ENCODE measurements at regions not wholly inside any gene's neighbourhood (a gene's known extent, or its start where the extent isn't known, plus 50 kb on each side); places are given as distances from the start of the nearest gene placed in this dataset.
"Not testable (repeated sequence)": the region's sequence is repeated elsewhere in the genome, so short reads cannot be mapped to it uniquely, and the experiment has no call there.

DNA sequence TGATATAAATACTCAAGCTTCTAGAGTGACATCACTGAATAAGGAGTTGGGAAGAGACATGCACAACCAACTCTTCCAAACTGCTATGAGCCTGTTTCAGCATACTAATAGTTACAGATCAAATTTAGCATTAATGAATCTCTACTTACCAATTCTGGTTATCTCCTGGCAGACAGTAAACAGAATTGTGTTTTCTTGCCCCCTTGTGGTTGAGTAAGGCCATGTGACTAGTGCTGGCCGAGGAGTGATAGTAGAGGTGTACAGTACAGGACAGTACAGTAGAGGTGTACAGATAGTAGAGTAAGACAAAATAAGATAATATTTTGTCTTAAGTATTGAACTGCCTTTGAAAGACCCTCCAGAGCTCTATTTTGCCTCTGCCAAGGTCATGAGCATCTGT is 681.4 kb downstream of the GABRG1 start:
- H3K4me3 ChIP-seq (ENCODE audit: low read depth, low read length): no peak overlapping the region
- TF ChIP-seq, protein P1, sequence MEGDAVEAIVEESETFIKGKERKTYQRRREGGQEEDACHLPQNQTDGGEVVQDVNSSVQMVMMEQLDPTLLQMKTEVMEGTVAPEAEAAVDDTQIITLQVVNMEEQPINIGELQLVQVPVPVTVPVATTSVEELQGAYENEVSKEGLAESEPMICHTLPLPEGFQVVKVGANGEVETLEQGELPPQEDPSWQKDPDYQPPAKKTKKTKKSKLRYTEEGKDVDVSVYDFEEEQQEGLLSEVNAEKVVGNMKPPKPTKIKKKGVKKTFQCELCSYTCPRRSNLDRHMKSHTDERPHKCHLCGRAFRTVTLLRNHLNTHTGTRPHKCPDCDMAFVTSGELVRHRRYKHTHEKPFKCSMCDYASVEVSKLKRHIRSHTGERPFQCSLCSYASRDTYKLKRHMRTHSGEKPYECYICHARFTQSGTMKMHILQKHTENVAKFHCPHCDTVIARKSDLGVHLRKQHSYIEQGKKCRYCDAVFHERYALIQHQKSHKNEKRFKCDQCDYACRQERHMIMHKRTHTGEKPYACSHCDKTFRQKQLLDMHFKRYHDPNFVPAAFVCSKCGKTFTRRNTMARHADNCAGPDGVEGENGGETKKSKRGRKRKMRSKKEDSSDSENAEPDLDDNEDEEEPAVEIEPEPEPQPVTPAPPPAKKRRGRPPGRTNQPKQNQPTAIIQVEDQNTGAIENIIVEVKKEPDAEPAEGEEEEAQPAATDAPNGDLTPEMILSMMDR (IDR thresholded peaks at IDR 0.05; ENCODE audit: borderline replicate concordance, insufficient read depth, low read depth, low read length): peak; percentile 27; the same call in 1 of the 2 replicates

DNA sequence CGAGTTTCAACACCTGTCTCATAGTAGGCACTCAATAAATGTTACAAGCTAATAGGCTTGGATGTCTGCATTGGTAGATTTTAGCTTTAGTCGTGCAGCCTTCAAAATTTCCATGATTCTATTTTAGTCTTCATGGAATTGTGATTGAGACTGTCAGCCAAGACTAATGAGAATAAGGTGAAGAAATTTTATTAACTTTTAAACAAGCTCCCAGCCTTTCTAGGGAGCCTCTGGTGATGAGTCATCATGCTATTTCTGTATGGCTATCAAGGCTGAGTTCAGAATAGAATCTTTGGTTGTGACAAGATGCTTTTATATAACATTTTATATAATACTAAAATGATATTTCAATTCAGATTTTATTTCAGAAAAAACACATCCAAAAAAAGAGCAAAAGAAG is 685.8 kb downstream of the GABRG1 start:
- H3K4me3 ChIP-seq (ENCODE audit: low read depth, low read length): no peak overlapping the region
- TF ChIP-seq, protein P1 (IDR thresholded peaks at IDR 0.05; ENCODE audit: borderline replicate concordance, insufficient read depth, low read depth, low read length): no peak

DNA sequence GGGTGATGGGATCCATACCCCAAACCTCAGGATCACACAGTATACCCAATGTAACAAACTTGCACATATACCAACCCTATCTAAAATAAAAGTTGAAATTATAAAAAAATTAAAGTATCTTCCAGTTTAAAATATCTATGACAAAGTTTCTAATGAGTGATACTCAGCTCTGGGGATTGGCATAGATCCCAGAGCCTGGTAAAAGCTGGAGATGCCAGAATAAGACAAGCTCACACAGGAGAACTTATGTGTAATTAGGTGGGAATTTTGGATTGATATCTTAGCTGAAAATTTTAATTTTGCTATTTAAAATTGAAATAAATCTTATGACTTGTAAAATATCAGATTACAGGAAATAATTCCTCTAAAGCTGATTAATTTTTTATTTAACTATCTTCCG is 686.5 kb downstream of the GABRG1 start:
- TF ChIP-seq, protein P1 (IDR thresholded peaks at IDR 0.05; ENCODE audit: borderline replicate concordance, insufficient read depth, low read depth, low read length): no peak
- H3K4me3 ChIP-seq (ENCODE audit: low read depth, low read length): no peak overlapping the region

DNA sequence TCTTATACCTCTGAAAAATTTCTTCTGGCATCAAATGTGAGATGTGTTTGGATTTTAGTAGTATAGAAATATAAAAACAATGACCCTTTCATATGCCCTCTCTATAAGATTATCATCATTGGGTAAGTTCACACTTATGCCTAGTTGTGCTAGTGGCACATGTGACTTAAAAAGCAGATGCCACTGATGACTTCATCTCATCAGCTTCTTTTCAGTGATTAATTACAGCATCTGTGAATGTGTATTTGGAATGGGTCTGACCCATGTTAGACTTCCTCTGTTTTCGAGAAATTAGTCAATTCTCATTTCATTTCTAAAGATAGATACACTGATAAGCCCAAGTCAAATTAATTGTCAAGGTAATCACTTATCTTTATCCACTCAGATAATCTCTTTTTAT is 698.7 kb downstream of the GABRG1 start:
- TF ChIP-seq, protein P1 (IDR thresholded peaks at IDR 0.05; ENCODE audit: borderline replicate concordance, insufficient read depth, low read depth, low read length): no peak
- H3K4me3 ChIP-seq (ENCODE audit: low read depth, low read length): no peak overlapping the region

DNA sequence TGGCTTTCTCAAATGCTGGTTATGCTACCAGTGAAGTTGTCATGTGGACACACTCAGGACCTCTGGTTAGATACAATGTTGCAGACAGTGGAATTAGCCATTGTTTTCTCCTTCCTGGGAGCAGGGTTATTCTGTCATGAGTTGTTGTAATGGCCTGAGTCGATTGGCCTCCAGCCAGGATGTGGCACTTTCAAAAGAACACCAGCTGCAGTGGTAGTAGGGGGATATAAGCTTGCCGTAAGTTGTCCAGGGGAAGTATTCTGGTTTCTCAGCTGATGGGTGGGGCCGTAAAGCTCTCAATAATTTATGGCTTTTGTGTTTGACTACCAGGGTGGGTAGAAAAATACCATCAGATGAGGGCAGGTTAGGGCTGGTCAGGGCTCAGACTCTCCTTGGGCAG is 697.5 kb upstream of the GNPDA2 start:
- TF ChIP-seq, protein P1 (IDR thresholded peaks at IDR 0.05; ENCODE audit: borderline replicate concordance, insufficient read depth, low read depth, low read length): no peak
- H3K4me3 ChIP-seq (ENCODE audit: low read depth, low read length): no peak overlapping the region

DNA sequence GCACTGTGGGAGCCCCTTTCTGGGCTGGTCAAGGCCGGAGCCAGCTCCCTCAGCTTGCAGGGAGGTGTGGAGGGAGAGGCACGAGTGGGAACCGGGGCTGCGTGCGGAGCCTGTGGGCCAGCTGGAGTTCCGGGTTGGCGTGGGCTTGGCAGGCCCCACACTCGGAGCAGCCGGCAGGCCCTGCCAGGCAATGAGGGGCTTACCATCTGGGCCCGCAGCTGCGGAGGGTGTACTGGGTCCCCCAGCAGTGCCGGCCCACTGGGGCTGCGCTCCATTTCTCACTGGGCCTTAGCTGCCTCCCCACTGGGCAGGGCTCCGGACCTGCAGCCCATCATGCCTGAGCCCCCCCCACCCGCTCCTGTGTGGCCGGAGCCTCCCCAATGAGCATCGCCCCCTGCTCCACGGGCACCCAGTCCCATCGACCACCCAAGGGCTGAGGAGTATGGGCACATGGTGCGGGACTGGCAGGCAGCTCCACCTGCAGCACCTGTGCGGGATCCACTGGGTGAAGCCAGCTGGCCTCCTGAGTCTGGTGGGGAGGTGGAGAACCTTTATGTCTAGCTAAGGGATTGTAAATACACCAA is 693.8 kb upstream of the GNPDA2 start:
- H3K4me3 ChIP-seq (ENCODE audit: low read depth, low read length): not testable (repeated sequence)

DNA sequence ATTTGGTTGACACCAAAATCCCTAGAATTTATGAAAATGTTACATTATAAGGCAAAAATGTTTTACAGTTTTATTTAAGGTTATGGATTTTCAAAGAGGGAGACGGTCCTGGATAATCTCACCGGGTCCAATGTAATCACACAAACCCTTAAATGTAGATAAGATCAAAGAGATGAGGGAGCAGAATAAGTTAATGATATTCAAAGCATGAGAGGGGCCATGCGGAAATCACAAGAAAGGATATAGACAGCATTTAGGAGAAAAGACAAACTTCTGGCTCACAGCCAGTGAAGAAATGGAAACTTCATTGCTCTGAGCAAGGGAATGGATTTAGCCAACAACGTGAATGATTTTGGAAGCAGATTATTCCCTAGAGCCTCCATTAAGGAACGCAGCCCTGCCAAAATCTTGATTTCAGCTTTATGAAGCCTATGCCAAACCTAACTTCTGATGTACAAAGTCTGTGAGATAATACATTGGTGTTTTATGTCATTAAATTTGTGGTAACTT is 684.4 kb upstream of the GNPDA2 start:
- no peak overlapping the region for H3K4me3 ChIP-seq (ENCODE audit: low read depth, low read length)
- TF ChIP-seq, protein P1 (IDR thresholded peaks at IDR 0.05; ENCODE audit: borderline replicate concordance, insufficient read depth, low read depth, low read length): no peak
